Tibial nerve (tissue), 4 donors: ENCODE measurements at regions not wholly inside any gene's neighbourhood (a gene's known extent, or its start where the extent isn't known, plus 50 kb on each side); places are given as distances from the start of the nearest gene placed in this dataset.

Experiments
- EP300 ChIP-seq, 2 donors: sonication (generic); formaldehyde crosslinking; IDR thresholded peaks; one replicate each; pipeline ENCODE4 v1.6.1; 2017; ENCODE audit warnings: antibody characterized with exemption in 2 of 2, mild to moderate bottlenecking in 1 of 2
- POLR2A ChIP-seq, 2 donors: fragments of 450-650 bp; IDR thresholded peaks; one replicate each; pipeline ENCODE4 v1.6.1; 2017; ENCODE audit warnings: antibody characterized with exemption in 2 of 2, mild to moderate bottlenecking in 2 of 2, moderate library complexity in 2 of 2
- TF ChIP-seq, protein P1 (sequence below), 5 experiments: fragments of 200-600 bp in 3 of 5; fragments of 450-650 bp in 2 of 5; sonication (generic) in 3 of 5; IDR thresholded peaks; one replicate each; pipeline ENCODE4 v1.5.1; 2016 to 2019; ENCODE audit warnings: antibody characterized with exemption in 5 of 5, mild to moderate bottlenecking in 3 of 5, moderate library complexity in 2 of 5

DNA sequence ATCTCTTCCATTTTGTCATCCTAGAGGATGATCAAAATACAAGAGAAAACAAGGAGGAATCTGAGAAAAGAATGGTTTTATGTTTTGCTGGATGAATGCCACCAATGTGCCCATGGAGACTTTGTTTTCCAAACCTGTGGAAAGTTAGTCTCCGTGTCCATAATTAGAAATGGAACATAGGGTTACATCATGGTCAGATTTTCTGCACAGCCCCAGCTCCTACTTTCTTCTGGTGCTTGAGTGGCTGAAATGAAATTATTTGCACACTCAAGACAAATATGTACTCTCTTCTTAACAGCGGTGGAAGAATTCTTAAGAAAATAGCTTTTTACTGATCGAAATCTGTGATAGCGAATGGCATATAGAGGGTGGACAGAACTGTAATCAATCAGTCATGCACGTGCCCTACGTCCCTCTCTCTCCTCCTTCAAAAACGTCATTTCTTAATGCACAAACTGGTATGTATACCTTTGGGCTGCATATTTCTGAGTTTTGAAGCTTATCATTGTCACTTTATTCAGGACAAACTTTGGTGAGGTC is 825.2 kb downstream of the AACS start:
- TF ChIP-seq, protein P1, sequence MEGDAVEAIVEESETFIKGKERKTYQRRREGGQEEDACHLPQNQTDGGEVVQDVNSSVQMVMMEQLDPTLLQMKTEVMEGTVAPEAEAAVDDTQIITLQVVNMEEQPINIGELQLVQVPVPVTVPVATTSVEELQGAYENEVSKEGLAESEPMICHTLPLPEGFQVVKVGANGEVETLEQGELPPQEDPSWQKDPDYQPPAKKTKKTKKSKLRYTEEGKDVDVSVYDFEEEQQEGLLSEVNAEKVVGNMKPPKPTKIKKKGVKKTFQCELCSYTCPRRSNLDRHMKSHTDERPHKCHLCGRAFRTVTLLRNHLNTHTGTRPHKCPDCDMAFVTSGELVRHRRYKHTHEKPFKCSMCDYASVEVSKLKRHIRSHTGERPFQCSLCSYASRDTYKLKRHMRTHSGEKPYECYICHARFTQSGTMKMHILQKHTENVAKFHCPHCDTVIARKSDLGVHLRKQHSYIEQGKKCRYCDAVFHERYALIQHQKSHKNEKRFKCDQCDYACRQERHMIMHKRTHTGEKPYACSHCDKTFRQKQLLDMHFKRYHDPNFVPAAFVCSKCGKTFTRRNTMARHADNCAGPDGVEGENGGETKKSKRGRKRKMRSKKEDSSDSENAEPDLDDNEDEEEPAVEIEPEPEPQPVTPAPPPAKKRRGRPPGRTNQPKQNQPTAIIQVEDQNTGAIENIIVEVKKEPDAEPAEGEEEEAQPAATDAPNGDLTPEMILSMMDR (IDR thresholded peaks at IDR 0.05): no peak
- TF ChIP-seq POLR2A (IDR thresholded peaks at IDR 0.05) (no peak), EP300 (IDR thresholded peaks at IDR 0.05) (no peak)
